NCI-H2029 (cell line): ENCODE measurements at regions not wholly inside any gene's neighbourhood (a gene's known extent, or its start where the extent isn't known, plus 50 kb on each side); places are given as distances from the start of the nearest gene placed in this dataset.

Source experiments
- DNase-seq: peaks from one replicate; lab custom pipeline; 2025; lab: John Stamatoyannopoulos, UW

GRCh38 chr3:81439108-81439507 lies 322.3 kb downstream of the GBE1 start:
- no peak for DNase-seq

DNA sequence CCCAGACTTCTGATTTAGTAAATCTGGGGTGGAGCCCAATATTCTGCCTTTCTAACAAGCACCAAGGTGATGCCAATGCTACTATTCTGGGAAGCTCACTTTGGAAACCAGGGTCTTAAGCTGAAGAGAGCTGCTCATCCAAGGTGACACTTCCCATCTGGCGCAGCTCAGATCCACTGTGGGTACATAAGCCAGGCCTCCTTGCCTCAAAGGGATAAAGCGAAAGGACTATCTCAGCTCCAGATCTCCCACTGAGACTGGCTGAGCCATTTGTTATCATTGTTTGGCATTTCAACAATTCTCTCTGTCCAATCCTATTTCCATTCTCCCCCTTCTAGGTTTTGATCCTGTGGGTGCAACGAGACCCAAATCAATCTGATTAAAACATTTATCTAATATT lies 323.8 kb downstream of the GBE1 start:
- no peak for DNase-seq

- no peak for DNase-seq
These were observed 325.3 kb downstream of the GBE1 start for GRCh38 chr3:81436182-81436581.

DNA sequence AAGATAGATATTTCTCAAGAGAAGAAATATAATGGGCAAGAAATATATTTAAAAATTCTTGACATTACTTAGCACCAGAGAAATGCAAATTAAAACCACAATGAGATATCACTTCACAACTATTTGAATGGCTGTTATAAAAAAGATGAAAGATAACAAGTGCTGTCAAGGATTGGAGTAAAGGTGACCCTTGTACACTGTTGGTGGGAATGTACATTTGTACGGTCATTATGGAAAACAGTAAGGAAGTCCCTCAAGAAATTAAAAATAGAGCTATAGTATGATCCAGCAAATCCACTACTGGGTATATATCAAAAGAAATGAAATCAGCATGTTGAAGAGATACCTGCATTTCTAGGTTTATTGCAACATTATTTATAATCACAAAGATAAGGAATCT lies 326.4 kb downstream of the GBE1 start:
- DNase-seq: no peak

- no peak for DNase-seq
These were observed 327.3 kb downstream of the GBE1 start for GRCh38 chr3:81434161-81434560.

- no peak for DNase-seq
These were observed 327.8 kb downstream of the GBE1 start for GRCh38 chr3:81433675-81434074.

DNA sequence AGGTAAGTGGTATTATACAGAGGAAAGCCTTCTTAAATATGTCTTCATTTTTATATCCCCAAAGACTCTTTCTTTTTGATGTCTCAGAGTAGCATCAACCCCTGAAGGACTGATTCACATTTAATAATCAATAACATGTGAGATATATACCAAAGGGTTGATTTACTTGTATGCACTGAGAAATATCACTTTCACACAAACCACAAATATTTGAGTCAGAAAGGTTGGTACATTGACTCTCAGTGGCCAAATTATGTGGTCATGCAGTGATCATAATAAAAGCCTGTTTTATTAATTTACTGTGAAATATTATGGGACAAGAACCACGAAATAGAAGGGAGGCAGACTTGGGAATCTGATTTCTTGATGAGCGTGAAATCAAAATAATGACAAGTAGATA lies 329.0 kb downstream of the GBE1 start:
- no peak for DNase-seq

DNA sequence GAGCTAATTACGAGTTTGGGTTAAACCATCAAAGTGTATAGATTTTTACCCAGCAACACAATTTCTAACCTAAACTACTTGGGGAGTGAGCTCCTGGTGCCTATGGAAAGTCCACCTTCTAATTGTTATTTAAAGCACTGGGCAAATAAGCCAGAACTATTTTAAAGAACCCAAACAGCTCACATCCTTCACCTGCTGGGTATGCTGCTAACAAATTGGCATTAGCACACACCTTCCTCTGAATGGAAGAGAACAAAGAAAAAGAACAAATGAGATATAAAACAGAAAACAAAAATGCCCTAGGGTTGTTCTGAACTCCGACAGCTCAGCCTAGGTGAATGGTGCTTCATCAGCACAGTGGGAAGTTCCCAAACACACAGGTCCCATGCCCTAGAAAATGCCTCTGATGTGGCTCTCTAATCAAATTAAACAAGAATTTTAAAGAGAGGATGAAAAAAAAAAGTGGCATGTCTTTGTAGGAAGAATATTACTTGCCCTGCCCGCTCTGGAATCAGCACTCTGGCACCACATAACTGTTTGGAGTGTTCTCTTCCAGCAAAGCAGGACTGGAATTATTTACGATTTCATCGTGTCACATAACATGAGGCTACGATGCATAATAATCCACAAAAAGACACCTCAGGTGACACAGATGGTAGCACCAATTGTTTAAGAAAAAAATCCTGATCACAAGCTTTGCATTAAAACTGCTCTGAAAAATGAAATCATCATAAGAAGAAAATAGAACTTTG lies 334.4 kb downstream of the GBE1 start:
- no peak for DNase-seq

- DNase-seq: no peak
These were observed 336.1 kb downstream of the GBE1 start for GRCh38 chr3:81425198-81425868.

DNA sequence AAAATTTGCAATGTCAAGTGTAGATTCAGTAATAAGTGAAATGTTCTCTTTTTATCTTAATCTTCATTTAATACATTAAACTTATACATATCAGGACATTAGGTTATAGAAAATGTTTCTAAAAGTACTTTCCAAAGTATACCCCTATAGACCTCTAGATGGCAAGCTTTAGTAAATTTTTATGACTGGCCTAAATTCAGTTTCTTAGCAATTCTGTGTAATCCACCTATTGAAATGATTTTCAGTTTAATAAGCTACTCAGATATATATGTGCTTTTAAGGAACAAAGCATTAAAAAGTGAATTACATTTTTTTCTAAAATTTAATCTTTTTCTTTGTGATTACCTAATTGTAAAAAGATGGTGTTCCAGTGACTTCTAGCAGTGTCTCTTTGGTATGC lies 342.2 kb downstream of the GBE1 start:
- DNase-seq: no peak

DNA sequence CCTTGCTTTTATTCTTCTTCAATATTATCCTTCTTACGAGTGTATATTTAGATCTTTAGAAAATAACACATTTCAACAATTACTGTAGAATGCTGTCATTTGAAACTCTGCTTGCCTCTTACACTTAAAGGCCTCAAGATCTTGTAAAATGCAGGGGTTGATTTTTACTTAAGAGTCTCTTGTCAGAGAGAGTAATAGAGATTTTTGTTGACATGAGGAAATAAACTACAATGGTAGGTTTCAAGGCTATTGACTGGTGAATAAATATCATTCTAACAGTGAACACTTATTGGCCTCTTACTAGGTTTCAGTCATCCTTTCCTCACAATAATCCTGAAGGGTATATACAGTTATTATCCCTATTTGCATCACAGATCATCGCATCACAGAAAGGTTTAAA lies 344.6 kb downstream of the GBE1 start:
- DNase-seq: no peak

DNA sequence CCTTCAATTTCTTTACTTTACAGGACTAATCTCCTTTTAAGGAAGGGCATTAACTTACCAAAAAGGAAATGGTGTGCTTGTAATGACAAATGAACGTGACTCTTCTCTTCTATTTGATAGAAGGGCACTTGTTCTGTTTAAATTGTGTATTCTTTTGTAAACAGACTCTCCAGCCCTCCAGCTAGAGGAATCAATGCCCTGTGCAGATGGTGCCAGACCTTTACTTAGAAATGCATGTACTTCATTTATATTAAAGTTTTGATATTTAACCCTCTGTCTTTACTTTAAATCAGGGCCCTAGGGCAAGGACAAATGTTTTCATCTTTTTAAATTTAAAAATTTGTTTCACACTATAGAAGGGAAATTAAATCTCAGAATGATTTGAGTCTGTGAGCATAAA lies 355.1 kb downstream of the GBE1 start:
- peak; percentile 14 for DNase-seq

GRCh38 chr3:81395739-81396513 lies 365.5 kb downstream of the GBE1 start:
- DNase-seq: no peak

- DNase-seq: no peak
These were observed 366.6 kb downstream of the GBE1 start for GRCh38 chr3:81394651-81395524.

GRCh38 chr3:81393251-81393650 lies 368.2 kb downstream of the GBE1 start:
- no peak for DNase-seq

DNA sequence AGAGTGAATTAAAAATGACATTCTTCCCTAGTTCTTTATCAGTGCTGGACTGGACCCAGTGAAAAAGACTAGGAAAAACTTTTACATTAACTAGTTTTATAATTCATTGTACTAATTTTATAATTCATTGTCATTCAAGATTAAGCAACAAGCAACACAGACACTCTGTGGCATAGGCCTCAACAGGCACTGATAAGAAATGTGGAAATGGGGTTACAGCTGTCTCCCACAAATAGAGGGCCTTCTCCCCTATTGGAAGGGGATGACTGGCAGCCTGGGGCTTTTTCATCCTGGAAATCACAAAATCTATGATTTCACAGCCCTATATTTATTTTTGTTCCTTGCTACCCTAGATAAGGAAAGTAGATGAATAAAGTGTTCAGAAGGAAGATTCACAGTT lies 370.6 kb downstream of the GBE1 start:
- no peak for DNase-seq

- DNase-seq: no peak
These were observed 373.3 kb downstream of the GBE1 start for GRCh38 chr3:81388191-81388590.

GRCh38 chr3:81382470-81382869 lies 379.0 kb downstream of the GBE1 start:
- no peak for DNase-seq

DNA sequence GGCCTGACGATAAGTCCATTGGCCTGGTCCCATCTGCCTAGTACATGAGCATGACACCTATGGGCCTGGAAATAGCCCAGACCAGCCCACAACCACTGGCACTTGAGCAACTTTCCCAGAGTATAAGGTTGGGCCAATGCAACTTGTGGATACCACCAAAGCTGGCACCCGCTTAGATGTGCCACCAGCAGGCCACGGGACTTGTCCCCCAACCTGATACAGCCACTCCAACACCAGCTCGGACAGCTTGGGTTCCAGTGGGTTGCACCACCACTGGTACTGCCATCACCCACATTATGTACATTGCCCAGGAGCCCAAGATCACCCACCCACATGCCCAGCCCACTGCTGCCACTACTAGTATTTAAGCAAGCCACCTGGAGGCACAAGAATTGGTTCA lies 381.2 kb downstream of the GBE1 start:
- no peak for DNase-seq

DNA sequence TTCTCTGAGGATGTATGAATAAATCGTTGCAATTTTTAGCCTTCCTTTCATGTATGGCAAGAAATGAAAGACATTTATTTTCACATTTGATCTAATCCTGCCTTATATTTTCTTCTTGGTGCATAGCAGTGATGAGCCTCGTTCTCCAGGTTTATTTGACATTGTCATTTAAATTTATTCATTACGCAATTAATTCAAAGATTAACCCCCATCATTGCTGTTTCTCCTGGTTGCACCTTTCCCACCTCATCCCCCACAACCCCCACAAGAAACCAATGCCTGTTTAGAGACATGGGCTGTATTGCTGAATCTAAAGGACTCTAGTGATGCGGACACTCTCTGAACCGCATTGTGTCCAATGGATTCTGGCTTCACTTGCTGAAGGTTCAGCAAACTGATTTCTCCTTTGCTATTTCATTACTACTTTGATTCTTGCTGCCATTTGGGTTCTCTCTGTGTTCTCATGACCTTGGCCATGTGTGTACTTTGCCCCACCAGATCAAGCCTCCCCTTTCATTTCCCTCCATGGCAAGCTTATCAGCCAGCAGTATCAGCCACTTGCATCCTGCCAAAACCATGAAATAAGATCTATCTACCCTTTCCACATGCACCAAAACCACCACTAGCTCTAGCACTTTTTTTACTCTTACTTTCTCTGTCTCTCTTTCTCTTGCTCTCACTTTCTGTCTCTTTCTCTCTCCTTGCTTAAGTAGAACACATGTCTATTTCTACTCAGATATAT lies 382.7 kb downstream of the GBE1 start:
- no peak for DNase-seq

DNA sequence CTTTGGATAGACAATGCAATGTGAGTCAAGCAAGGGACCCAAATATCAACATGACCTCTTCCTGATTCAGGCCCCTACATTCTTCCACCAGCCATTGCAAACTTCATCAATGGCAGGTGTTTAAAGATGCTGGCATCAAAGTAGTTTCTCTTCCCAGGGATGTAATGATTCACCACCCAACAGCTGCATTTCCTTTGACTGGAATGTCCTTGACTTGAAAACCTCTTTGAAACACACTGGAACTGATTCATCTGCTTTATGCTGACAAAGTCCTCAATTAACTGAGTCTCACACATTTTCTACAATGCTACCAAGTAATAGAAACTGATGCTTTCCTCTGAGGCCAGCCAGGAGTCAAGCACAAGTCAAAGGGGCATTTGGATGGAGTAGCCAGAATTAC lies 385.5 kb downstream of the GBE1 start:
- DNase-seq: no peak
